Activated CD8-positive, alpha-beta T cell treated with anti-CD3 and anti-CD28 coated beads for 36 hours (primary cell): ENCODE measurements at regions not wholly inside any gene's neighbourhood (a gene's known extent, or its start where the extent isn't known, plus 50 kb on each side); places are given as distances from the start of the nearest gene placed in this dataset.

Experiments
- ATAC-seq: fragments of 200-7000 bp; cut with Tn5 transposase; one replicate; pipeline ENCODE4 v1.10.0; 2021; ENCODE audit warnings: mild to moderate bottlenecking, moderate library complexity
- CTCF ChIA-PET: fragments of 350-600 bp; sonication (Branson Sonifier 250); formaldehyde crosslinking; loops from one replicate; lab custom pipeline; 2021; ENCODE audit warnings: antibody characterized with exemption; lab: Charles Lee
- POLR2A ChIA-PET: fragments of 350-600 bp; sonication (Branson Sonifier 250); formaldehyde crosslinking; loops from one replicate; lab custom pipeline; 2021; ENCODE audit warnings: antibody characterized with exemption; lab: Charles Lee
- DNase-seq: peaks from one replicate; pipeline ENCODE4 v3.0.0-alpha.2; 2020
- H3K27ac Mint-ChIP-seq: one replicate; pipeline ENCODE4 v1.8.0; 2021; ENCODE audit warnings: mild to moderate bottlenecking, mixed read lengths
- H3K27me3 Mint-ChIP-seq: one replicate; pipeline ENCODE4 v1.8.0; 2021; ENCODE audit warnings: mixed read lengths
- H3K36me3 Mint-ChIP-seq: one replicate; pipeline ENCODE4 v1.8.0; 2021; ENCODE audit warnings: low read depth, mixed read lengths
- H3K4me1 Mint-ChIP-seq: one replicate; pipeline ENCODE4 v1.8.0; 2021; ENCODE audit warnings: low read depth, mixed read lengths
- H3K4me3 Mint-ChIP-seq: one replicate; pipeline ENCODE4 v1.8.0; 2021; ENCODE audit warnings: mild to moderate bottlenecking, moderate library complexity, mixed read lengths
- H3K9me3 Mint-ChIP-seq: one replicate; pipeline ENCODE4 v1.8.0; 2021; ENCODE audit warnings: mixed read lengths
- intact Hi-C: fragments of 100-400 bp; cut with micrococcal nuclease; formaldehyde crosslinking; loops from one replicate; pipeline ENCODE4 v1.10.0; 2022
- TF ChIP-seq, protein P1 (sequence below): fragments of 200-600 bp; IDR thresholded peaks from one replicate; pipeline ENCODE4 v1.8.0; 2022; ENCODE audit warnings: antibody characterized with exemption, mild to moderate bottlenecking

DNA sequence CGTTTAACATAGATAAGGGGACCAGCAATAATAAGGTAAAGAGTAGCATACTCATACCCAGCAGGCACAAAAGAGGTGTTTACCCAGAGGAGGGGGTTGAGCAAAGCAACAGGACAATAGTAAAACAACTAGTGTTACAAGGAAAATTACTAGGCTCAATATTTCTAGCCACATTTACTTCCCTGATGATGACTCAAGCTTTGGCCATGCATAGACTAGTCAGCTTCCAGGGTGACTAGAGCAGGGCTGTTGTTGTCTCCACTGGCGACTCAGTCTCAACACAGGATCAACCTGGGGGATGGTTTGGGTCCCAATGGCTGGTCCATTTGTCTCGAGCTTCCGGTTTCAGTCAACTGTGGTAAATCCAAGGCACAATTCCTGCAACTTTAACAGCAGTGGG lies 217.7 kb upstream of the KCND2 start:
- ChIA-PET CTCF (no interaction called here), POLR2A (no interaction called here)
- intact Hi-C loops, result no loop called here
- H3K4me1 Mint-ChIP-seq, result no peaks in the 10 kb centered on the region
- no peaks in the 10 kb centered on the region for H3K27me3 Mint-ChIP-seq
- H3K27ac Mint-ChIP-seq, result no peak overlapping the region
- no peaks in the 10 kb centered on the region for H3K36me3 Mint-ChIP-seq
- ATAC-seq, result no peak
- H3K4me3 Mint-ChIP-seq, result no peak overlapping the region
- peaks cover 6% of the 10 kb centered on the region for H3K9me3 Mint-ChIP-seq
- TF ChIP-seq, protein P1, sequence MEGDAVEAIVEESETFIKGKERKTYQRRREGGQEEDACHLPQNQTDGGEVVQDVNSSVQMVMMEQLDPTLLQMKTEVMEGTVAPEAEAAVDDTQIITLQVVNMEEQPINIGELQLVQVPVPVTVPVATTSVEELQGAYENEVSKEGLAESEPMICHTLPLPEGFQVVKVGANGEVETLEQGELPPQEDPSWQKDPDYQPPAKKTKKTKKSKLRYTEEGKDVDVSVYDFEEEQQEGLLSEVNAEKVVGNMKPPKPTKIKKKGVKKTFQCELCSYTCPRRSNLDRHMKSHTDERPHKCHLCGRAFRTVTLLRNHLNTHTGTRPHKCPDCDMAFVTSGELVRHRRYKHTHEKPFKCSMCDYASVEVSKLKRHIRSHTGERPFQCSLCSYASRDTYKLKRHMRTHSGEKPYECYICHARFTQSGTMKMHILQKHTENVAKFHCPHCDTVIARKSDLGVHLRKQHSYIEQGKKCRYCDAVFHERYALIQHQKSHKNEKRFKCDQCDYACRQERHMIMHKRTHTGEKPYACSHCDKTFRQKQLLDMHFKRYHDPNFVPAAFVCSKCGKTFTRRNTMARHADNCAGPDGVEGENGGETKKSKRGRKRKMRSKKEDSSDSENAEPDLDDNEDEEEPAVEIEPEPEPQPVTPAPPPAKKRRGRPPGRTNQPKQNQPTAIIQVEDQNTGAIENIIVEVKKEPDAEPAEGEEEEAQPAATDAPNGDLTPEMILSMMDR, result no peak
- DNase-seq, result no peak

DNA sequence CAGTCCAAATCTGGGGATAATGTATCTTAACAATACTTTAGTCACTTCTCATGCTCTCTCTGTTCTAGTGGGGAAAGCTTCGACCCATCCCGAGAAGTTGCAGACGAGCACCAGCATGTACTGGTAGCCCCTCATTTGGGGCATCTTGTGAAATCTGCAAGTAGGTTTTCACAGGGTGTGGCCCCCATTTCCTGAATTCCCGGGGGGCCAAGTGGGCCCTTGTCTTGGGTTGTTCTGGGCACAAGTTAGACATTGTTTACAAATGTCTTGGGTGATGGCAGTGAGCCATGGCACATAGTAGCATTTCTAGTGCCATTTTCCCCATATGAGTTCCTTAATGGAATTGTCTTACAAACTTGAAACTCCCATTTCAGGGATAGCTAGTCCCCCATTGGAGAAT lies 216.7 kb upstream of the KCND2 start:
- ATAC-seq, result no peak
- TF ChIP-seq, protein P1, result no peak
- Mint-ChIP-seq H3K9me3 (peaks cover 6% of the 10 kb centered on the region), H3K4me3 (no peak overlapping the region), H3K27me3 (no peaks in the 10 kb centered on the region), H3K4me1 (no peaks in the 10 kb centered on the region), H3K27ac (no peak overlapping the region), H3K36me3 (no peaks in the 10 kb centered on the region)
- intact Hi-C loops, result no loop called here
- no peak for DNase-seq
- ChIA-PET CTCF (no interaction called here), POLR2A (no interaction called here)

DNA sequence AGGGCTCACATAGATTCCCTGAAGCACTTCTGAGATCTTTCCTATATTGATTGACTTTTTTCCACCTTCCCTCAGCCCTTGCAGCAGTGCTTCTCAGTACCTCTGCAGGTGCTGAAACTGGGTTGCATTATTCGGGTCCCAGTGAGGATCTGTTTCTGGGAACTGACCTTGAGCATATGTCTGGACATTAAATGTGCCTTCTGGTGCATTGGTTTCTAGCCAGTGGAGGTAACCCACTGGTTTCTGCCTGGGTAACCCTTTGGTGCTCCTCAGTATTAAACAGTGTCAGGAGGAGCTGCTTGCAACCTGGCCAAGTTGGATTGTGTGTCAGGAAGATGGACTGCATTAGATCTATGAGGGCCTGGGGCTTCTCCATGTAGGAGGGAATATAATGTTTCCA lies 213.3 kb upstream of the KCND2 start:
- ChIA-PET CTCF (no interaction called here), POLR2A (no interaction called here)
- intact Hi-C loops, result no loop called here
- H3K27ac Mint-ChIP-seq, result no peak overlapping the region
- TF ChIP-seq, protein P1, result no peak
- H3K4me3 Mint-ChIP-seq, result no peak overlapping the region
- ATAC-seq, result no peak
- H3K36me3 Mint-ChIP-seq, result no peaks in the 10 kb centered on the region
- no peak for DNase-seq
- no peaks in the 10 kb centered on the region for H3K4me1 Mint-ChIP-seq
- H3K27me3 Mint-ChIP-seq, result no peaks in the 10 kb centered on the region
- peaks cover 4% of the 10 kb centered on the region for H3K9me3 Mint-ChIP-seq

DNA sequence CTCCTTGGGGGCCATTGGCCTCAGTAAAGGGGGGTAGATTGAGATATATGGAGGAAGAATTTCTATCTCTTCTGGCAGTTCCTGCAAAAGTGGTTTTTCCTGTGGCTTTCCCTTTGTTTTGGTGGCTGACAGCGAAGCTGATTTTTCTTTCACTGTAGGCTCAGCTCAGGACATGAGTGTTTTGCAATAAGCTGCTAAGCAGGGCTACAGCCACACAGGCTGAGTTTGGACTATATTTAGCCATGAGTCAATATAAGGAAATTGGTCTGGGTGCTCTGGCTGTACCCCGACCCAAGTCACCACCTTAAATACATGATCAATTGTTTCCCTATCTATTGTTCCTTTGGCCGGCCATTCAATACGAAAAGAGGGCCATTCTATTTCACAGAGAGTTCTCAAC lies 212.7 kb upstream of the KCND2 start:
- Mint-ChIP-seq H3K27me3 (no peaks in the 10 kb centered on the region), H3K36me3 (no peaks in the 10 kb centered on the region)
- intact Hi-C loops, result no loop called here

DNA sequence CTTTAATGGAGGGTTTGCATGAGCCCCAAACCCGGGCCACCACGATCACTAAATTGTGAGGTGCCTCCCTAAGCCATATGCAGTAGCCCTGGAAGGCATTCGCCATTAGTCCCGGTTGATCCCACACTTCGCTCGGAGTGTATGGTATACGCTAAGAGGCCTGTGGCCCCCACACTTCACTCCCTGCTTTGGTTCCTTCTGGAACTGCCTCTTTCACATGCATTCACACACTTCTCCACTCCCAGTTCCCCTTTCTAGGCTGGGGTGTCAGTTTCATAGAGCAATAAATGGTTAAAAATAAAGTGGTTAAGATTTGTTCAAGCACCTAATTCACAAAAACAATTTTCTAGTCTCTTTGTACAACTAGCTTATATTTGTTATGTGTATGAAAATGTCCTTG lies 212.1 kb upstream of the KCND2 start:
- no peak overlapping the region for H3K4me3 Mint-ChIP-seq

More for the DNA sequence above, 212.7 kb upstream of the KCND2 start:
- no peak for ATAC-seq
- CTCF ChIA-PET, result no interaction called here
- DNase-seq, result no peak
- H3K4me1 Mint-ChIP-seq, result no peaks in the 10 kb centered on the region
- no peak overlapping the region for H3K4me3 Mint-ChIP-seq
- POLR2A ChIA-PET, result no interaction called here
- H3K27ac Mint-ChIP-seq, result no peak overlapping the region
- TF ChIP-seq, protein P1, result no peak
- H3K9me3 Mint-ChIP-seq, result peaks cover 4% of the 10 kb centered on the region

More for the DNA sequence above, 212.1 kb upstream of the KCND2 start:
- H3K27ac Mint-ChIP-seq, result no peak overlapping the region
- ChIA-PET CTCF (no interaction called here), POLR2A (no interaction called here)
- no peaks in the 10 kb centered on the region for H3K36me3 Mint-ChIP-seq
- TF ChIP-seq, protein P1, result no peak
- ATAC-seq, result no peak
- no peaks in the 10 kb centered on the region for H3K27me3 Mint-ChIP-seq
- H3K4me1 Mint-ChIP-seq, result no peaks in the 10 kb centered on the region
- peaks cover 4% of the 10 kb centered on the region for H3K9me3 Mint-ChIP-seq
- no peak for DNase-seq
- intact Hi-C loops, result no loop called here
